Dendritic cell treated with granulocyte-macrophage colony-stimulating factor and Interleukin-4, amounts not matched to agents 40 ng/mL and 50 ng/mL, for 4 days (primary cell): ENCODE measurements at regions not wholly inside any gene's neighbourhood (a gene's known extent, or its start where the extent isn't known, plus 50 kb on each side); places are given as distances from the start of the nearest gene placed in this dataset.

Source experiments
- H3K27ac Mint-ChIP-seq: one replicate; pipeline ENCODE4 v1.8.0; 2022; ENCODE audit warnings: mild to moderate bottlenecking, mixed read lengths
- H3K27me3 Mint-ChIP-seq: one replicate; pipeline ENCODE4 v1.8.0; 2022; ENCODE audit warnings: mild to moderate bottlenecking, mixed read lengths
- H3K36me3 Mint-ChIP-seq: one replicate; pipeline ENCODE4 v1.8.0; 2022; ENCODE audit warnings: low read depth, mixed read lengths
- H3K4me1 Mint-ChIP-seq: one replicate; pipeline ENCODE4 v1.8.0; 2022; ENCODE audit warnings: low read depth, mixed read lengths
- H3K4me3 Mint-ChIP-seq: one replicate; pipeline ENCODE4 v1.8.0; 2022; ENCODE audit warnings: mild to moderate bottlenecking, moderate library complexity, mixed read lengths
- H3K9me3 Mint-ChIP-seq: one replicate; pipeline ENCODE4 v1.8.0; 2022; ENCODE audit warnings: mixed read lengths
- intact Hi-C: fragments of 100-400 bp; cut with micrococcal nuclease; formaldehyde crosslinking; loops from one replicate; pipeline ENCODE4 v1.15.0; 2022

- intact Hi-C loops = no loop called here
- Mint-ChIP-seq H3K27ac (no peak overlapping the region), H3K27me3 (no peaks in the 10 kb centered on the region), H3K4me1 (no peaks in the 10 kb centered on the region), H3K4me3 (no peak overlapping the region), H3K9me3 (peaks cover 55% of the 10 kb centered on the region), H3K36me3 (no peaks in the 10 kb centered on the region)
Measured at GRCh38 chr13:34412295-34412694, 529.8 kb upstream of the NBEA start.

- Mint-ChIP-seq H3K27me3 (no peaks in the 10 kb centered on the region), H3K36me3 (no peaks in the 10 kb centered on the region), H3K4me3 (no peak overlapping the region), H3K9me3 (peaks cover 49% of the 10 kb centered on the region), H3K27ac (no peak overlapping the region), H3K4me1 (no peaks in the 10 kb centered on the region)
- intact Hi-C loops = no loop called here
Measured at GRCh38 chr13:34412817-34413375, 529.2 kb upstream of the NBEA start.

- Mint-ChIP-seq H3K27me3 (no peaks in the 10 kb centered on the region), H3K4me3 (no peak overlapping the region), H3K27ac (no peak overlapping the region), H3K36me3 (no peaks in the 10 kb centered on the region), H3K4me1 (no peaks in the 10 kb centered on the region), H3K9me3 (peaks cover 42% of the 10 kb centered on the region)
- intact Hi-C loops = no loop called here
Measured at GRCh38 chr13:34413538-34414210, 528.4 kb upstream of the NBEA start.

GRCh38 chr13:34414616-34415015, 527.5 kb upstream of the NBEA start:
- no peak overlapping the region for H3K4me3 Mint-ChIP-seq
- no peak overlapping the region for H3K27ac Mint-ChIP-seq
- intact Hi-C loops = no loop called here
- no peaks in the 10 kb centered on the region for H3K4me1 Mint-ChIP-seq
- no peaks in the 10 kb centered on the region for H3K36me3 Mint-ChIP-seq
- H3K9me3 Mint-ChIP-seq = peaks cover 37% of the 10 kb centered on the region
- no peaks in the 10 kb centered on the region for H3K27me3 Mint-ChIP-seq

GRCh38 chr13:34416971-34417380, 525.1 kb upstream of the NBEA start:
- Mint-ChIP-seq H3K36me3 (no peaks in the 10 kb centered on the region), H3K27me3 (no peaks in the 10 kb centered on the region), H3K4me1 (no peaks in the 10 kb centered on the region), H3K4me3 (no peak overlapping the region), H3K9me3 (peaks cover 36% of the 10 kb centered on the region), H3K27ac (no peak overlapping the region)
- intact Hi-C loops = no loop called here

- Mint-ChIP-seq H3K27ac (no peak overlapping the region), H3K4me3 (no peak overlapping the region), H3K36me3 (no peaks in the 10 kb centered on the region), H3K9me3 (peaks cover 31% of the 10 kb centered on the region), H3K4me1 (no peaks in the 10 kb centered on the region), H3K27me3 (no peaks in the 10 kb centered on the region)
- intact Hi-C loops = no loop called here
Measured at GRCh38 chr13:34417896-34418295, 524.2 kb upstream of the NBEA start.

GRCh38 chr13:34419025-34419424, 523.0 kb upstream of the NBEA start:
- H3K9me3 Mint-ChIP-seq = peaks cover 26% of the 10 kb centered on the region
- H3K27ac Mint-ChIP-seq = no peak overlapping the region
- no peaks in the 10 kb centered on the region for H3K4me1 Mint-ChIP-seq
- H3K4me3 Mint-ChIP-seq = no peak overlapping the region
- H3K27me3 Mint-ChIP-seq = no peaks in the 10 kb centered on the region
- intact Hi-C loops = no loop called here
- H3K36me3 Mint-ChIP-seq = no peaks in the 10 kb centered on the region

GRCh38 chr13:34419755-34420154, 522.3 kb upstream of the NBEA start:
- Mint-ChIP-seq H3K27me3 (no peaks in the 10 kb centered on the region), H3K27ac (no peak overlapping the region), H3K4me1 (no peaks in the 10 kb centered on the region), H3K36me3 (no peaks in the 10 kb centered on the region), H3K4me3 (no peak overlapping the region), H3K9me3 (peaks cover 25% of the 10 kb centered on the region)
- intact Hi-C loops = no loop called here

- intact Hi-C loops = no loop called here
- peaks cover 14% of the 10 kb centered on the region for H3K9me3 Mint-ChIP-seq
- no peak overlapping the region for H3K27ac Mint-ChIP-seq
- no peak overlapping the region for H3K4me3 Mint-ChIP-seq
- no peaks in the 10 kb centered on the region for H3K27me3 Mint-ChIP-seq
- H3K36me3 Mint-ChIP-seq = no peaks in the 10 kb centered on the region
- no peaks in the 10 kb centered on the region for H3K4me1 Mint-ChIP-seq
Measured at GRCh38 chr13:34420702-34421346, 521.2 kb upstream of the NBEA start.

- Mint-ChIP-seq H3K9me3 (peaks cover 10% of the 10 kb centered on the region), H3K36me3 (no peaks in the 10 kb centered on the region), H3K4me3 (no peak overlapping the region), H3K4me1 (no peaks in the 10 kb centered on the region), H3K27me3 (no peaks in the 10 kb centered on the region), H3K27ac (no peak overlapping the region)
- intact Hi-C loops = no loop called here
Measured at GRCh38 chr13:34421347-34421719, 520.7 kb upstream of the NBEA start.

- intact Hi-C loops = no loop called here
- Mint-ChIP-seq H3K4me1 (no peaks in the 10 kb centered on the region), H3K27me3 (no peaks in the 10 kb centered on the region), H3K27ac (no peak overlapping the region), H3K9me3 (peaks cover 10% of the 10 kb centered on the region), H3K4me3 (no peak overlapping the region), H3K36me3 (no peaks in the 10 kb centered on the region)
Measured at GRCh38 chr13:34421858-34422475, 520.1 kb upstream of the NBEA start.

GRCh38 chr13:34422956-34423355, 519.1 kb upstream of the NBEA start:
- no peaks in the 10 kb centered on the region for H3K27me3 Mint-ChIP-seq
- H3K36me3 Mint-ChIP-seq = no peaks in the 10 kb centered on the region
- H3K4me1 Mint-ChIP-seq = no peaks in the 10 kb centered on the region
- no peak overlapping the region for H3K4me3 Mint-ChIP-seq
- intact Hi-C loops = no loop called here
- H3K27ac Mint-ChIP-seq = no peak overlapping the region
- peaks cover 14% of the 10 kb centered on the region for H3K9me3 Mint-ChIP-seq

GRCh38 chr13:34425327-34425949, 516.6 kb upstream of the NBEA start:
- no peaks in the 10 kb centered on the region for H3K36me3 Mint-ChIP-seq
- no peaks in the 10 kb centered on the region for H3K4me1 Mint-ChIP-seq
- H3K4me3 Mint-ChIP-seq = no peak overlapping the region
- no peak overlapping the region for H3K27ac Mint-ChIP-seq
- intact Hi-C loops = no loop called here
- H3K9me3 Mint-ChIP-seq = peaks cover 19% of the 10 kb centered on the region
- no peaks in the 10 kb centered on the region for H3K27me3 Mint-ChIP-seq

GRCh38 chr13:34428911-34429310, 513.2 kb upstream of the NBEA start:
- intact Hi-C loops = no loop called here
- peaks cover 9% of the 10 kb centered on the region for H3K9me3 Mint-ChIP-seq

More at GRCh38 chr13:34428911-34429310, 513.2 kb upstream of the NBEA start:
- Mint-ChIP-seq H3K4me1 (no peaks in the 10 kb centered on the region), H3K4me3 (no peak overlapping the region), H3K27ac (no peak overlapping the region), H3K36me3 (no peaks in the 10 kb centered on the region), H3K27me3 (no peaks in the 10 kb centered on the region)
